GM18517 (cell line): ENCODE measurements at regions not wholly inside any gene's neighbourhood (a gene's known extent, or its start where the extent isn't known, plus 50 kb on each side); places are given as distances from the start of the nearest gene placed in this dataset.
"Not testable (repeated sequence)": the region's sequence is repeated elsewhere in the genome, so short reads cannot be mapped to it uniquely, and the experiment has no call there.

Source experiments
- ATAC-seq: cut with Tn5 transposase; IDR thresholded peaks from one replicate; pipeline ENCODE4 v1.9.1; 2021; ENCODE audit warnings: mild to moderate bottlenecking, moderate library complexity; ENCODE audit not compliant: unreplicated experiment

GRCh38 chr9:105972466-105973204 is 278.3 kb downstream of the TMEM38B start:
- no peak for ATAC-seq

- ATAC-seq: no peak
Observed at GRCh38 chr9:105973951-105974351, 279.6 kb downstream of the TMEM38B start.

- no peak for ATAC-seq
Observed at GRCh38 chr9:105975886-105976645, 281.7 kb downstream of the TMEM38B start.

- no peak for ATAC-seq
Observed at GRCh38 chr9:105978336-105978735, 284.0 kb downstream of the TMEM38B start.

GRCh38 chr9:105978826-105979225 is 284.5 kb downstream of the TMEM38B start:
- no peak for ATAC-seq

- no peak for ATAC-seq
Observed at GRCh38 chr9:105979290-105979689, 284.9 kb downstream of the TMEM38B start.

GRCh38 chr9:105984714-105985113 is 290.4 kb downstream of the TMEM38B start:
- ATAC-seq: no peak

GRCh38 chr9:105993116-105993854 is 298.9 kb downstream of the TMEM38B start:
- ATAC-seq: no peak

GRCh38 chr9:105993921-105994715 is 299.8 kb downstream of the TMEM38B start:
- ATAC-seq: no peak

- ATAC-seq: no peak
Observed at GRCh38 chr9:105994970-105995369, 300.6 kb downstream of the TMEM38B start.

GRCh38 chr9:106017198-106017740 is 322.9 kb downstream of the TMEM38B start:
- ATAC-seq: no peak

- no peak for ATAC-seq
Observed at GRCh38 chr9:106019039-106019680, 324.8 kb downstream of the TMEM38B start.

- ATAC-seq: no peak
Observed at GRCh38 chr9:106019702-106020101, 325.4 kb downstream of the TMEM38B start.

GRCh38 chr9:106020186-106020585 is 325.8 kb downstream of the TMEM38B start:
- no peak for ATAC-seq

- no peak for ATAC-seq
Observed at GRCh38 chr9:106023455-106023854, 329.1 kb downstream of the TMEM38B start.

GRCh38 chr9:106025453-106025852 is 331.1 kb downstream of the TMEM38B start:
- no peak for ATAC-seq

GRCh38 chr9:106030146-106030545 is 335.8 kb downstream of the TMEM38B start:
- not testable (repeated sequence) for ATAC-seq

GRCh38 chr9:106032978-106033377 is 338.6 kb downstream of the TMEM38B start:
- no peak for ATAC-seq

- ATAC-seq: no peak
Observed at GRCh38 chr9:106035806-106036205, 341.5 kb downstream of the TMEM38B start.
